ENCODE measurements at regions not wholly inside any gene's neighbourhood (a gene's known extent, or its start where the extent isn't known, plus 50 kb on each side); places are given as distances from the start of the nearest gene placed in this dataset.
A peak's percentile ranks its signal among the peaks of the same experiment; 100 is the strongest.

GRCh38 chr10:83925133-83925532, 214.2 kb upstream of the GHITM start:
- H3K27ac Mint-ChIP-seq (ENCODE audit: unreplicated experiment): no peak overlapping the region
- no peak for TF ChIP-seq CTCF (conservative IDR thresholded peaks at IDR 0.05)
- H3K27me3 Mint-ChIP-seq (ENCODE audit: low read depth): peaks cover 29% of the 10 kb centered on the region
- no peak for DNase-seq (ENCODE audit: low read depth, low spot score)
- no peaks in the 10 kb centered on the region for H3K36me3 Mint-ChIP-seq (ENCODE audit: low read depth)
- H3K9me3 Mint-ChIP-seq: peaks cover 2% of the 10 kb centered on the region
- no peak overlapping the region for H3K4me3 Mint-ChIP-seq
- peaks cover 5% of the 10 kb centered on the region for H3K4me1 Mint-ChIP-seq

- no peak overlapping the region for H3K27ac Mint-ChIP-seq (ENCODE audit: unreplicated experiment)
- TF ChIP-seq CTCF (conservative IDR thresholded peaks at IDR 0.05): no peak
These were observed 212.7 kb upstream of the GHITM start for GRCh38 chr10:83926606-83927005.

GRCh38 chr10:83927166-83927565, 212.1 kb upstream of the GHITM start:
- Mint-ChIP-seq H3K27me3 (ENCODE audit: low read depth) (peaks cover 18% of the 10 kb centered on the region), H3K4me3 (no peak overlapping the region), H3K36me3 (ENCODE audit: low read depth) (no peaks in the 10 kb centered on the region), H3K27ac (ENCODE audit: unreplicated experiment) (no peak overlapping the region), H3K9me3 (peaks cover 2% of the 10 kb centered on the region), H3K4me1 (peaks cover 5% of the 10 kb centered on the region)
- TF ChIP-seq CTCF (conservative IDR thresholded peaks at IDR 0.05): no peak
- no peak for DNase-seq (ENCODE audit: low read depth, low spot score)

More at GRCh38 chr10:83926606-83927005, 212.7 kb upstream of the GHITM start:
- peaks cover 5% of the 10 kb centered on the region for H3K4me1 Mint-ChIP-seq
- DNase-seq (ENCODE audit: low read depth, low spot score): no peak
- peaks cover 2% of the 10 kb centered on the region for H3K9me3 Mint-ChIP-seq
- peaks cover 23% of the 10 kb centered on the region for H3K27me3 Mint-ChIP-seq (ENCODE audit: low read depth)
- no peak overlapping the region for H3K4me3 Mint-ChIP-seq
- H3K36me3 Mint-ChIP-seq (ENCODE audit: low read depth): no peaks in the 10 kb centered on the region

GRCh38 chr10:83929399-83929798, 209.9 kb upstream of the GHITM start:
- H3K4me3 Mint-ChIP-seq: no peak overlapping the region
- peaks cover 8% of the 10 kb centered on the region for H3K27me3 Mint-ChIP-seq (ENCODE audit: low read depth)
- H3K9me3 Mint-ChIP-seq: peaks cover 2% of the 10 kb centered on the region
- no peaks in the 10 kb centered on the region for H3K36me3 Mint-ChIP-seq (ENCODE audit: low read depth)
- no peak for DNase-seq (ENCODE audit: low read depth, low spot score)
- no peak for TF ChIP-seq CTCF (conservative IDR thresholded peaks at IDR 0.05)
- peak overlapping the region; percentile 32 for H3K27ac Mint-ChIP-seq (ENCODE audit: unreplicated experiment)
- peaks cover 5% of the 10 kb centered on the region for H3K4me1 Mint-ChIP-seq

GRCh38 chr10:83931669-83932068, 207.6 kb upstream of the GHITM start:
- Mint-ChIP-seq H3K27ac (ENCODE audit: unreplicated experiment) (no peak overlapping the region), H3K4me3 (no peak overlapping the region), H3K36me3 (ENCODE audit: low read depth) (no peaks in the 10 kb centered on the region), H3K27me3 (ENCODE audit: low read depth) (peaks cover 6% of the 10 kb centered on the region), H3K4me1 (no peaks in the 10 kb centered on the region), H3K9me3 (peaks cover 2% of the 10 kb centered on the region)
- TF ChIP-seq CTCF (conservative IDR thresholded peaks at IDR 0.05): no peak
- DNase-seq (ENCODE audit: low read depth, low spot score): no peak

GRCh38 chr10:83932245-83932644, 207.1 kb upstream of the GHITM start:
- Mint-ChIP-seq H3K27me3 (ENCODE audit: low read depth) (peaks cover 6% of the 10 kb centered on the region), H3K4me3 (no peak overlapping the region), H3K4me1 (no peaks in the 10 kb centered on the region), H3K27ac (ENCODE audit: unreplicated experiment) (no peak overlapping the region), H3K36me3 (ENCODE audit: low read depth) (no peaks in the 10 kb centered on the region), H3K9me3 (peaks cover 2% of the 10 kb centered on the region)
- TF ChIP-seq CTCF (conservative IDR thresholded peaks at IDR 0.05): no peak
- DNase-seq (ENCODE audit: low read depth, low spot score): no peak
